NCI-H82 (cell line): ENCODE measurements at regions not wholly inside any gene's neighbourhood (a gene's known extent, or its start where the extent isn't known, plus 50 kb on each side); places are given as distances from the start of the nearest gene placed in this dataset.

Source experiments
- DNase-seq: peaks from one replicate; lab custom pipeline; 2025; lab: John Stamatoyannopoulos, UW

- no peak for DNase-seq
These were observed 50.6 kb upstream of the GNAO1 start for GRCh38 chr16:56140645-56141044.

- no peak for DNase-seq
These were observed 54.0 kb upstream of the GNAO1 start for GRCh38 chr16:56137269-56137668.

GRCh38 chr16:56136256-56136655, 55.0 kb upstream of the GNAO1 start:
- DNase-seq = no peak

- DNase-seq = no peak
These were observed 56.5 kb upstream of the GNAO1 start for GRCh38 chr16:56134790-56135189.

GRCh38 chr16:56125922-56126321, 65.4 kb upstream of the GNAO1 start:
- DNase-seq = peak; percentile 13

GRCh38 chr16:56122251-56122650, 69.0 kb upstream of the GNAO1 start:
- DNase-seq = no peak

- DNase-seq = no peak
These were observed 70.2 kb upstream of the GNAO1 start for GRCh38 chr16:56121156-56121500.

- no peak for DNase-seq
These were observed 70.7 kb upstream of the GNAO1 start for GRCh38 chr16:56120447-56121155.

GRCh38 chr16:56119133-56119532, 72.2 kb upstream of the GNAO1 start:
- DNase-seq = no peak

- no peak for DNase-seq
These were observed 74.7 kb upstream of the GNAO1 start for GRCh38 chr16:56116577-56116964.

GRCh38 chr16:56115817-56116576, 75.3 kb upstream of the GNAO1 start:
- peak; percentile 29 for DNase-seq

GRCh38 chr16:56113223-56113622, 78.1 kb upstream of the GNAO1 start:
- DNase-seq = no peak

- DNase-seq = no peak
These were observed 80.2 kb upstream of the GNAO1 start for GRCh38 chr16:56111100-56111499.

- no peak for DNase-seq
These were observed 81.3 kb upstream of the GNAO1 start for GRCh38 chr16:56109994-56110393.

- no peak for DNase-seq
These were observed 82.1 kb upstream of the GNAO1 start for GRCh38 chr16:56109205-56109604.

- no peak for DNase-seq
These were observed 82.6 kb upstream of the GNAO1 start for GRCh38 chr16:56108724-56109123.

- no peak for DNase-seq
These were observed 83.2 kb upstream of the GNAO1 start for GRCh38 chr16:56108056-56108471.

- DNase-seq = no peak
These were observed 84.8 kb upstream of the GNAO1 start for GRCh38 chr16:56106527-56106926.

- no peak for DNase-seq
These were observed 88.4 kb upstream of the GNAO1 start for GRCh38 chr16:56102906-56103305.

- peak; percentile 97 for DNase-seq
These were observed 89.1 kb upstream of the GNAO1 start for GRCh38 chr16:56102183-56102686.

- DNase-seq = no peak
These were observed 89.8 kb upstream of the GNAO1 start for GRCh38 chr16:56101480-56101879.

- no peak for DNase-seq
These were observed 94.0 kb upstream of the GNAO1 start for GRCh38 chr16:56097306-56097705.

- peak; percentile 17 for DNase-seq
These were observed 97.1 kb upstream of the GNAO1 start for GRCh38 chr16:56094231-56094630.

GRCh38 chr16:56093055-56093454, 98.2 kb upstream of the GNAO1 start:
- DNase-seq = no peak
